Prostate gland (tissue), 2 donors: ENCODE measurements at regions not wholly inside any gene's neighbourhood (a gene's known extent, or its start where the extent isn't known, plus 50 kb on each side); places are given as distances from the start of the nearest gene placed in this dataset.

Experiments
- DNase-seq: peaks from one replicate; pipeline ENCODE4 v3.0.0-alpha.2; 2019; ENCODE audit warnings: low spot score
- H3K27ac ChIP-seq, 2 donors: fragments of 200-600 bp; sonication (generic); 2 replicates each; pipeline ENCODE4 v1.5.1; 2017 to 2019
- H3K27me3 ChIP-seq: fragments of 200-600 bp; sonication (generic); replicated peaks from 2 replicates; pipeline ENCODE4 v1.5.1; 2019; ENCODE audit not compliant: insufficient read depth
- H3K36me3 ChIP-seq, 2 donors: fragments of 200-600 bp; sonication (generic); 1 replicate in 1 of 2; 2 replicates in 1 of 2; pipeline versions ENCODE4 v1.5.1 to v1.8.1; 2017 to 2019
- H3K4me1 ChIP-seq: fragments of 200-600 bp; sonication (generic); replicated peaks from 2 replicates; pipeline ENCODE4 v1.5.1; 2019
- H3K4me3 ChIP-seq, 2 donors: fragments of 200-600 bp; sonication (generic); 2 replicates each; pipeline ENCODE4 v1.5.1; 2017 to 2019
- H3K9me3 ChIP-seq: fragments of 200-600 bp; sonication (generic); 2 replicates; pipeline ENCODE4 v1.5.1; 2017
- CTCF ChIP-seq, 4 experiments: fragments of 200-600 bp in 2 of 4; fragments of 450-650 bp in 2 of 4; sonication (generic) in 2 of 4; IDR thresholded peaks; 1 replicate in 3 of 4; 2 replicates in 1 of 4; pipeline ENCODE4 v1.5.1; 2016 to 2019; ENCODE audit warnings: antibody characterized with exemption in 4 of 4, mild to moderate bottlenecking in 2 of 4, moderate library complexity in 2 of 4
- POLR2A ChIP-seq: fragments of 450-650 bp; IDR thresholded peaks from one replicate; pipeline ENCODE4 v1.6.1; 2016; ENCODE audit warnings: antibody characterized with exemption, mild to moderate bottlenecking
- POLR2AphosphoS5 ChIP-seq: sonication (generic); formaldehyde crosslinking; IDR thresholded peaks from one replicate; pipeline ENCODE4 v1.6.1; 2017; ENCODE audit warnings: antibody characterized with exemption
- WGBS: methylation state at CpG from one replicate; pipeline ENCODE4 v1.1.5; 2018; 5-methylcytosine and 5-hydroxymethylcytosine counted together
- intact Hi-C: fragments of 100-400 bp; cut with DNase I; formaldehyde crosslinking; loops from one replicate; pipeline ENCODE4 v1.14.2; 2022

GRCh38 chr4:59380841-59381366, 1819.2 kb upstream of the ADGRL3 start:
- 48% methylated on average over 2 of the region's 2 CpGs for WGBS
- Histone ChIP-seq H3K9me3 (no peaks in the 10 kb centered on the region), H3K36me3 (no peaks in the 10 kb centered on the region), H3K4me1 (no peaks in the 10 kb centered on the region), H3K4me3 (no peak overlapping the region), H3K27ac (no peak overlapping the region), H3K27me3 (no peaks in the 10 kb centered on the region)
- DNase-seq: no peak
- intact Hi-C loops: no loop called here
- TF ChIP-seq POLR2A (no peak), CTCF (IDR thresholded peaks at IDR 0.05) (no peak), POLR2AphosphoS5 (no peak)

GRCh38 chr4:59381591-59381990, 1818.5 kb upstream of the ADGRL3 start:
- H3K9me3 ChIP-seq: no peaks in the 10 kb centered on the region
- 78% methylated on average over 2 of the region's 2 CpGs for WGBS

GRCh38 chr4:59387759-59388758, 1812.1 kb upstream of the ADGRL3 start:
- 69% methylated on average over 7 of the region's 7 CpGs for WGBS

More at GRCh38 chr4:59381591-59381990, 1818.5 kb upstream of the ADGRL3 start:
- H3K27ac ChIP-seq: no peak overlapping the region
- DNase-seq: no peak
- intact Hi-C loops: no loop called here
- no peaks in the 10 kb centered on the region for H3K36me3 ChIP-seq
- no peak overlapping the region for H3K4me3 ChIP-seq
- H3K4me1 ChIP-seq: no peaks in the 10 kb centered on the region
- no peak for TF ChIP-seq POLR2AphosphoS5
- TF ChIP-seq CTCF (IDR thresholded peaks at IDR 0.05): no peak
- TF ChIP-seq POLR2A: no peak
- H3K27me3 ChIP-seq: no peaks in the 10 kb centered on the region

GRCh38 chr4:59393780-59394179, 1806.3 kb upstream of the ADGRL3 start:
- H3K9me3 ChIP-seq: no peaks in the 10 kb centered on the region
- no peaks in the 10 kb centered on the region for H3K27me3 ChIP-seq
- TF ChIP-seq CTCF (IDR thresholded peaks at IDR 0.05) (no peak), POLR2AphosphoS5 (no peak), POLR2A (no peak)
- H3K27ac ChIP-seq: no peak overlapping the region
- no peaks in the 10 kb centered on the region for H3K36me3 ChIP-seq
- H3K4me3 ChIP-seq: no peak overlapping the region
- intact Hi-C loops: no loop called here
- 74% methylated on average over 5 of the region's 5 CpGs for WGBS
- no peak for DNase-seq
- H3K4me1 ChIP-seq: no peaks in the 10 kb centered on the region

More at GRCh38 chr4:59387759-59388758, 1812.1 kb upstream of the ADGRL3 start:
- H3K4me1 ChIP-seq: no peaks in the 10 kb centered on the region
- H3K36me3 ChIP-seq: no peaks in the 10 kb centered on the region
- H3K27me3 ChIP-seq: no peaks in the 10 kb centered on the region
- DNase-seq: no peak
- no peaks in the 10 kb centered on the region for H3K9me3 ChIP-seq
- TF ChIP-seq POLR2A (no peak), POLR2AphosphoS5 (no peak), CTCF (IDR thresholded peaks at IDR 0.05) (no peak)
- H3K4me3 ChIP-seq: no peak overlapping the region
- H3K27ac ChIP-seq: no peak overlapping the region
- intact Hi-C loops: no loop called here
